GM19324 (cell line): ENCODE measurements at regions not wholly inside any gene's neighbourhood (a gene's known extent, or its start where the extent isn't known, plus 50 kb on each side); places are given as distances from the start of the nearest gene placed in this dataset.
A peak's percentile ranks its signal among the peaks of the same experiment; 100 is the strongest.

ENCODE experiments used
- ATAC-seq: cut with Tn5 transposase; IDR thresholded peaks from one replicate; pipeline ENCODE4 v1.9.1; 2021; ENCODE audit warnings: mild to moderate bottlenecking, moderate library complexity; ENCODE audit not compliant: unreplicated experiment, low FRiP score

GRCh38 chr2:176589825-176590440, 320.7 kb downstream of the MTX2 start:
- ATAC-seq, result no peak

DNA sequence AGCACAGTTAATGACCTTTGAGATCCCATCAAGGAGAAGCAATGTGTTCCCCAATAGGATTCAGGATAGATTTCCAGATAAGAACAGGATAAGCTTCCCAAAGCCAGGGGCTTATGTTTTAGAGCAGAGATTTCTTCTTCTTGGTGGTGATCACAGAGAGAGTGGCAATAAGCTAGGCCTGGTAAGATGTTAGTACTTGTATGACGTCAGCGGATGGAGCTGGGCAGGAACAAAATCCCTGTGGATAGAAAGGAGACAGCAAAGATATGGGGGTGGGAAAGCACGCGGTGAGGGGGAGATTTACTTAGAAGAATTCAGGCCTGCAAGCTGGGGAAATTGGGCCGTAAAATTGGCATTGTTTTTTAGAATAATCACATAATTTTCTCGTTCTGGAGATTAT, 323.0 kb downstream of the MTX2 start:
- no peak for ATAC-seq

GRCh38 chr2:176595986-176596385, 326.7 kb downstream of the MTX2 start:
- no peak for ATAC-seq

DNA sequence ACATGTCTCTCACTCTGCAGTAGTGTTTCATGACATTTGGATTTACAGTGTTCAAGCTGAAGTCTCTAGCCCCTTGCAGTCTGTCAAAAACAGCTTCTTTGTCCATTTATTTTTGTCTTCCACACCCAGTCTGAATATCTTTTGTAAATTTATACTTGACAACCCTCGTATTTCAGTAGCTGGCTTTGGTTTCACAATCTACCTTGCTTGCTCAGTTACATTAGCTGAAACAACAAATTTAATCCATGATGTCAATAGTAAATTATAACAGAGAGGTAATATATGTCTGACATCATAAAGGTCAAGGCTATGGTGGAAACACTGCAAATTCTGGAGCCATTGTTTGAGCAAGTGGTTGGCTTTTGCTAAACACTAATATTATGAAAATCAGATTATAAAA, 328.7 kb downstream of the MTX2 start:
- ATAC-seq, result no peak

DNA sequence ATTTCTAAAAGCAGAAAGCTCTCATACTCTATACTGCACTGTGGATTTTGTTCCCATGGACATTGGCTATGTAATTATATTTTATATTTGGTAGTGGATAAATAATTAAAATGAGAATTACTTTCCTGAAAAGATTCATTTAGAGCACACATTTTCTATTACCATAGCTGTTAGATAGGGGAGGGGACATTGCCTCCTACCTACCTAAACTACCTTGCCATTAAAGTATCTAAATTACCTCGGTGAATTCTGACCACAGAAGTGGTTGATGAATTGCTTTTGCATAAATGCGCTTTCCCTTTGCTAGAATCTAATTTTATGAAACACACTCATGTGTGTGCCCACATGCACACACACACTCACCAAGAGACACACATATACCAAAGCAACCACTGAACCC, 329.1 kb downstream of the MTX2 start:
- no peak for ATAC-seq

DNA sequence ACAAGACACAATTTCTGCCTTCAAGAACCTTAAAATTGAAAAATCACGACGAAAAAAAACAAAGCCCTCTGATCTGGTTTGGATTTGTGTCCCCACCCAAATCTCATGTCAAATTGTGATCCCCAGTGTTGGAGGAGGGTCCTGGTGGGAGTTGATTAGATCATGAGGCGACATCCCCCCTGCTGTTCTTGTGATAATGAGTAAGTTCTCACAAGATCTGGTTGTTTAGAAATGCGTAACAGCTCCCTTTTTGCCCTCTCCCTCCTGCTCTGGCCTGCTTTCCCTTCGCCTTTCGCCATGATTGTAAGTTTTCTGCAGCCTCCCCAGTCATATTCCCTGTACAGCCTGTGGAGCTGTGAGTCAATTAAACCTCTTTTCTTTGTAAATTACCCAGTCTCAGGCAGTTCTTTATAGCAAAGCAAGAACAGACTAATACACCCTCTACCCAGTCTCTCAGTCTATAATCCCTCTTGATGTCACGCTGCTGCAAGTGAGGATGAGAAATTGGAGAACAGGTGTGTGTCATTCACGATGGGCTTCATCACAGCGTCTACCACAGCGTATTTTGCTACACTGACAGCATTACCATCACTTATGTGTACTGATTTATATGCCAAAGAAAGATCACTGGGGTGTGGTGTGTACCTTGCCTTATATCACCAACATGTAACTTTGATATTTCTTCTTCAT, 330.7 kb downstream of the MTX2 start:
- no peak for ATAC-seq

DNA sequence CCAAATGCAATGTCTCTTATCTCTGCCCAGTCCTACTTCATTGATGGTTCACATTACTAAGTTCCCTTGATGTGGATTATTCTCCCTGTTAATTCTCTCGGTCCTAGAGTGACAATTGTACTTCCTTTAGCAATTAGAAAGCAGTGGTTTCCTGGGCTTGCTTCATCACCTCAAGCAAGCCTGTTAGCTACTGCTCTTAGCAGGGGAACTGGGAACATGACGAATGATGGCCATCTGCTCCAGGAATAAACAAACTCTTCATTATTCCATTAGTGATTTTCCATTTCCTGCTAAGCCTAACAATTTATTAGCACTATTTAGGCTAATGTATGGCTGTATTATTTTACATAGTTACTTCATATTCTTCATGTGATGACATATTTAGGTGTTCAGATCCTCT, 331.8 kb downstream of the MTX2 start:
- no peak for ATAC-seq

GRCh38 chr2:176612036-176612435, 342.8 kb downstream of the MTX2 start:
- no peak for ATAC-seq

DNA sequence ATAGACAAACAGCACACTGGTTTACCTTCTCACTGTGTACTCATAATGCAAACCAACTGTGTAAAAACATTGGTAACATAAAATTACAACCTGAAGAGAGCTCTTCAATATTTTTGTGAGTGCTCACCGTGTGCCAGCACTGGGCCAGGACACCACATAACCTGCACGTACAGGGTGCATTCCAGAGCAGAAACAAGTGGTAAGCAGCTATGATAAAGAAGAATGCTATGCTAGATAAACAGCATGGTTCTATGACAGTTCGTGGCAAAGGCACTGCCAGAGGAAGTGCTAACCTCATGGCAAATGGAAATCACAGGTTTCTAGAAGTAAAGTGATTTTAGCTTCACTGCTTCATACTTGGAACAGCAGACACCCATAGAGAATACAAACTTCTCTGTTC, 343.5 kb downstream of the MTX2 start:
- no peak for ATAC-seq

DNA sequence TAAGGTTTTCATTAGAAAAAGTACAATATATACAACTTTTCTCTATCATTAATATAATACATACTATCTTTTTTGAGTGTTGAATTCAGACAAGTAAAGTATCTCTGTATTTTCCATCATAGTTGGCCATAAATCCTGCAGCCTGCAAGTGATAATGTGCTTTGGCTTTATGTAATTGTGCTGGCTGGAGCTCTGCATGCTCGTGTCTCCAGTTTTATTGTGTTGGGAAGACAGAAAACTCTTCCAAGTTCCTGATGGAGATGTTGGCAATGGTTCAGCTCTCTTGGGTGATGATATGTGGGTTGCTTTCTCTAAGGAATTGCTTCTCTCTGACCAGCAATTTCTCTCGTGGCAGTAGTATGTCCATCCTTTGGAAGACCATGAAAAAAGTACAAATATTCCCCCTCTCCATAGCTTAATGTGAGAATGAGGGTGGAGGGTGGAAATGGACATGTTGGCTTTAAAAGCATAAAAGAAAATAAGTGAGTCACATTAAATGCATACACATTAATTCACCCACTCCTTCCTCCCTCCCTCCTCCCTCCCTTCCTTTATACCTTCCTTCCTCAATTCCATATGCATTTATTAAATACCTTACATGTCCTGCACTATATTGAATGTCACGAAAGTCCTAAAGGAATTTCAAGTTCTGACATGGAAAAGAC, 344.2 kb downstream of the MTX2 start:
- ATAC-seq, result no peak

GRCh38 chr2:176614049-176614448, 344.8 kb downstream of the MTX2 start:
- ATAC-seq, result no peak

GRCh38 chr2:176614930-176615329, 345.7 kb downstream of the MTX2 start:
- ATAC-seq, result no peak

- no peak for ATAC-seq
These were observed 350.3 kb downstream of the MTX2 start for GRCh38 chr2:176619504-176619903.

DNA sequence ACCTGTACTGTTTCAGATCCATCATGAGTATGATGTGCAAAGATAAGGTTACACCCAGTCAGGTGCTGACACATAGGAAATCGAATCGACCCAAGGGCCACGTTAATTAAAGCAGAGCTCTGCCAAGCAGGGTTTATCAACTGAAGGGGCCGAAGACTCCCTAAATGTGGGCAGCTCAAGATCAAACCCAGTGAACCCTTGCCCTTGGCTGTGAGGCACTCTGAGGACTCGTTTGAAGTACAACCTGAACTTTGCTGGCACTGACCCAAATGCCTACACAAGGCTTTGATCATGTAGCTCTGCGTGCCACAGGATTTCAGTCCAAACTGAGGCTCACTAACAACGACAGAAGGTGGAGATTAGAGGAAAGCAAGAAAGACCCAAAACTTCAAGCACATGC, 352.1 kb downstream of the MTX2 start:
- no peak for ATAC-seq

- ATAC-seq, result no peak
These were observed 353.6 kb downstream of the MTX2 start for GRCh38 chr2:176622792-176623191.

GRCh38 chr2:176626796-176627195, 357.6 kb downstream of the MTX2 start:
- no peak for ATAC-seq

DNA sequence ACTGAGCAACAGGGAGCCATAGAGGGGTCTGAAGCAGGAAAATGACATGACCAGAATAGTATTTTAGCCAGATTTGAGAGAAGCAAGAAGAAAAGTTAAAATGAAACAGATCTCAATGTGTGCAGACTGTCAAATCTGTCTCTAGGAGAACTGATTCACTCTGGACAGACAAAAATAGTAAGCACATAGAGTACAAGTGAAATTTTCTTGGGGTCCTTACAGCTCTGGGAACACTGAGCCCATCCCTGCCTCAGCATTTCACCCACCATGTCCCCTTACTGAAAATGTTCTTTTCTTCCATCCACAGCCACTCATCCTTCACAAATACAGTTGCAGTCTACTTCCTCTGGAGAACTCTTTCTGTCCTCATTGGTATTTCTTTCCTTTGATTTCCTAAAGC, 359.2 kb downstream of the MTX2 start:
- ATAC-seq, result no peak

GRCh38 chr2:176633754-176634153, 364.5 kb downstream of the MTX2 start:
- ATAC-seq, result no peak

GRCh38 chr2:176636401-176636800, 367.2 kb downstream of the MTX2 start:
- ATAC-seq, result no peak

GRCh38 chr2:176637142-176637485, 367.9 kb downstream of the MTX2 start:
- no peak for ATAC-seq

GRCh38 chr2:176637486-176638166, 368.4 kb downstream of the MTX2 start:
- ATAC-seq, result peak; percentile 43
